Sigmoid colon (tissue), 4 donors: ENCODE measurements at regions not wholly inside any gene's neighbourhood (a gene's known extent, or its start where the extent isn't known, plus 50 kb on each side); places are given as distances from the start of the nearest gene placed in this dataset.

Experiments
- CTCF ChIP-seq, 4 experiments: fragments of 450-650 bp in 3 of 4; fragments of 200-600 bp in 1 of 4; IDR thresholded peaks; one replicate each; pipeline ENCODE4 v1.5.1; 2016 to 2019; ENCODE audit warnings: antibody characterized with exemption in 4 of 4, mild to moderate bottlenecking in 3 of 4, moderate library complexity in 2 of 4
- EP300 ChIP-seq, 4 donors: sonication (generic); formaldehyde crosslinking; IDR thresholded peaks; one replicate each; pipeline ENCODE4 v1.6.1; 2017; ENCODE audit warnings: antibody characterized with exemption in 4 of 4
- POLR2A ChIP-seq, 2 donors: fragments of 450-650 bp; IDR thresholded peaks; one replicate each; pipeline ENCODE4 v1.6.1; 2016; ENCODE audit warnings: antibody characterized with exemption in 2 of 2, mild to moderate bottlenecking in 2 of 2, moderate library complexity in 2 of 2

- TF ChIP-seq CTCF (IDR thresholded peaks at IDR 0.05), result no peak
- no peak for TF ChIP-seq POLR2A (IDR thresholded peaks at IDR 0.05)
- no peak for TF ChIP-seq EP300 (IDR thresholded peaks at IDR 0.05)
These were observed 172.7 kb upstream of the MARCKS start for GRCh38 chr6:113684382-113684901.
